ENCODE measurements at regions not wholly inside any gene's neighbourhood (a gene's known extent, or its start where the extent isn't known, plus 50 kb on each side); places are given as distances from the start of the nearest gene placed in this dataset.

GRCh38 chr5:164735334-164735733, 1229.9 kb downstream of the MAT2B start:
- Histone ChIP-seq H3K9me3 (replicated peaks in 1 of 3) (no peaks in the 10 kb centered on the region), H3K4me1 (replicated peaks in 1 of 2) (no peaks in the 10 kb centered on the region), H3K36me3 (replicated peaks in 1 of 2) (no peaks in the 10 kb centered on the region), H3K4me3 (no peak overlapping the region), H3K27me3 (no peaks in the 10 kb centered on the region), H3K27ac (no peak overlapping the region)
- no peak for DNase-seq
- intact Hi-C loops (cut with DNase I), result no loop called here
- TF ChIP-seq POLR2A (IDR thresholded peaks at IDR 0.05) (no peak), CTCF (IDR thresholded peaks at IDR 0.05) (no peak)

GRCh38 chr5:164741376-164741775, 1236.0 kb downstream of the MAT2B start:
- no peaks in the 10 kb centered on the region for H3K4me1 ChIP-seq (replicated peaks in 1 of 2)
- no peak overlapping the region for H3K27ac ChIP-seq
- H3K36me3 ChIP-seq (replicated peaks in 1 of 2), result no peaks in the 10 kb centered on the region
- no peaks in the 10 kb centered on the region for H3K27me3 ChIP-seq
- H3K4me3 ChIP-seq, result no peak overlapping the region
- intact Hi-C loops (cut with DNase I), result no loop called here
- no peak for DNase-seq
- 74 to 84% (median 82%) methylated on average over 3 of the region's 3 CpGs for WGBS, 4 donors
- no peaks in the 10 kb centered on the region for H3K9me3 ChIP-seq (replicated peaks in 1 of 3)
- no peak for TF ChIP-seq CTCF (IDR thresholded peaks at IDR 0.05)
- TF ChIP-seq POLR2A (IDR thresholded peaks at IDR 0.05), result no peak

GRCh38 chr5:164742025-164742424, 1236.6 kb downstream of the MAT2B start:
- intact Hi-C loops (cut with DNase I), result no loop called here
- Histone ChIP-seq H3K27me3 (no peaks in the 10 kb centered on the region), H3K36me3 (replicated peaks in 1 of 2) (no peaks in the 10 kb centered on the region), H3K4me1 (replicated peaks in 1 of 2) (no peaks in the 10 kb centered on the region), H3K9me3 (replicated peaks in 1 of 3) (no peaks in the 10 kb centered on the region), H3K4me3 (no peak overlapping the region), H3K27ac (no peak overlapping the region)
- no peak for DNase-seq
- WGBS, 4 donors, result 53 to 65% (median 59%) methylated on average over 5 of the region's 5 CpGs
- TF ChIP-seq CTCF (IDR thresholded peaks at IDR 0.05) (no peak), POLR2A (IDR thresholded peaks at IDR 0.05) (no peak)

GRCh38 chr5:164746723-164747122, 1241.3 kb downstream of the MAT2B start:
- Histone ChIP-seq H3K9me3 (replicated peaks in 1 of 3) (no peaks in the 10 kb centered on the region), H3K36me3 (replicated peaks in 1 of 2) (no peaks in the 10 kb centered on the region), H3K27me3 (no peaks in the 10 kb centered on the region), H3K27ac (no peak overlapping the region), H3K4me1 (replicated peaks in 1 of 2) (no peaks in the 10 kb centered on the region), H3K4me3 (no peak overlapping the region)
- TF ChIP-seq CTCF (IDR thresholded peaks at IDR 0.05), result no peak
- TF ChIP-seq POLR2A (IDR thresholded peaks at IDR 0.05), result no peak
- intact Hi-C loops (cut with DNase I), result no loop called here
- no peak for DNase-seq
